H54 (cell line): ENCODE measurements at regions not wholly inside any gene's neighbourhood (a gene's known extent, or its start where the extent isn't known, plus 50 kb on each side); places are given as distances from the start of the nearest gene placed in this dataset.
"Not testable (repeated sequence)": the region's sequence is repeated elsewhere in the genome, so short reads cannot be mapped to it uniquely, and the experiment has no call there.

Experiments
- DNase-seq: peaks from one replicate; pipeline ENCODE4 v3.0.0; 2011; ENCODE audit warnings: low spot score, mixed read lengths; ENCODE audit not compliant: insufficient read length
- FAIRE-seq: peaks from 3 replicates; lab custom pipeline; 2011; peaks lifted over from hg19 to GRCh38; lab: Jason Lieb, UNC
- POLR2A ChIP-seq: IDR thresholded peaks from 2 replicates; pipeline ENCODE4 v1.6.1; 2011; ENCODE audit warnings: low read depth, mild to moderate bottlenecking, low read length

DNA sequence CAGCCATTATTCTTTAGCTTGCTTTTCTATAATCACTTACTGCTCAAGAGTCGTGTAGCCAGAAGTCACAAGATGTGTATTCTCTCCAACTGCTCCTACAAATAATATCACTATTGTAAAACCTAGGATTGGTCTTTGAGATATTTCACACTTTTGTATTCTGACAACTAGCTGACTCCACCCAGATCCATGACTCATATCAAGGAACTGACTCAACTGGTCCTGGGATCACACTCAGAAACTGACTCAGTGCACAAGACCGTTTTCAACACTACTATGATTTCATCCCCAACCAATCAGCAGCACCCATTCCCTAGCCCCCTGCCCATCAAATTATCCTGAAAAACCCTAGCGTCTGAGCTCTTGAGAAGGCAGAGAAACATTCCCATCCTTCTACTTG lies 56.5 kb upstream of the ORC5 start:
- TF ChIP-seq POLR2A = no peak
- FAIRE-seq (no peak), DNase-seq (no peak)

- FAIRE-seq (peak; percentile 60), DNase-seq (no peak)
- no peak for TF ChIP-seq POLR2A
Measured at GRCh38 chr7:104267701-104268368, 60.0 kb upstream of the ORC5 start.

DNA sequence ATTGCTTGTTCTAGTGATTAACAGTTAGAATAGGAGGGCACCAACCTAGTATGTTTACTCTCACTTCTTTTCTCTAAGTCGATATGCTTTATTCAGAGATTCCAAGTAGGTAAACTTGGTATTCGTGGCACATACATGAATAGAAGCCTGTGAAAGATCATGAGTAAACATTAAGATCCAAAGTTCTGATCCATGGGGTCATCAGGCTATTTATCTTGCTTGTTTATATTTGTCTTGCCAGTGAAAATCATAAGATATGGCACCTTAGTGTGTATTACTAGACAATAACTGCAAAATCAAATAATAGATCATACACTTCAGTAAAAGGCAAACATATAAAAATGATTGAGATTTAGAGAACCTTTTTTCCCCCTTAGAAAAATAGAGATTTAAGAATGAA lies 56.5 kb upstream of the LHFPL3 start:
- FAIRE-seq = no peak
- TF ChIP-seq POLR2A = no peak
- DNase-seq = no peak

GRCh38 chr7:104272767-104273384 lies 55.5 kb upstream of the LHFPL3 start:
- no peak for DNase-seq
- no peak for TF ChIP-seq POLR2A
- FAIRE-seq = no peak

- DNase-seq = no peak
Measured at GRCh38 chr7:104275900-104276299, 52.5 kb upstream of the LHFPL3 start.

GRCh38 chr7:104276730-104277129 lies 51.7 kb upstream of the LHFPL3 start:
- not testable (repeated sequence) for FAIRE-seq, DNase-seq

More at GRCh38 chr7:104275900-104276299, 52.5 kb upstream of the LHFPL3 start:
- TF ChIP-seq POLR2A = no peak
- FAIRE-seq = no peak
